Endothelial cell of umbilical vein (primary cell): ENCODE measurements at regions not wholly inside any gene's neighbourhood (a gene's known extent, or its start where the extent isn't known, plus 50 kb on each side); places are given as distances from the start of the nearest gene placed in this dataset.

Experiments used
- CTCF ChIP-seq, 2 donors: IDR thresholded peaks; 1 replicate in 1 of 2; 2 replicates in 1 of 2; pipeline ENCODE4 v1.5.1; 2011; ENCODE audit warnings: low read length in 2 of 2, mild to moderate bottlenecking in 2 of 2, moderate library complexity in 2 of 2, control low read depth in 1 of 2, inconsistent platforms in 1 of 2, low read depth in 1 of 2; ENCODE audit not compliant: insufficient read depth in 1 of 2; ENCODE audit errors: extremely low read depth in 1 of 2
- POLR2A ChIP-seq: IDR thresholded peaks from 2 replicates; pipeline ENCODE4 v1.6.1; 2012; ENCODE audit warnings: low read depth, mild to moderate bottlenecking, control low read depth, low read length
- POLR2AphosphoS5 ChIP-seq: IDR thresholded peaks from 2 replicates; pipeline ENCODE4 v1.6.1; 2012; ENCODE audit warnings: low read depth, mild to moderate bottlenecking, control low read depth, low read length, moderate library complexity; ENCODE audit not compliant: insufficient read depth

- TF ChIP-seq CTCF (IDR thresholded peaks at IDR 0.05; ENCODE audit: extremely low read depth in 1 of 2, insufficient read depth in 1 of 2, low read depth in 1 of 2, low read length in 2 of 2) (no peak), POLR2AphosphoS5 (no peak), POLR2A (no peak)
Measured at GRCh38 chr3:181336597-181336996, 347.1 kb upstream of the DNAJC19 start.
